Naive thymus-derived CD8-positive, alpha-beta T cell (primary cell): ENCODE measurements at regions not wholly inside any gene's neighbourhood (a gene's known extent, or its start where the extent isn't known, plus 50 kb on each side); places are given as distances from the start of the nearest gene placed in this dataset.

ENCODE experiments used
- ATAC-seq, 2 donors: fragments of 150-1000 bp; cut with Tn5 transposase in 1 of 2; sonication (Bioruptor Pico), chemical (Tn5 transposase) in 1 of 2; 1 replicate in 1 of 2; 2 replicates in 1 of 2; pipeline ENCODE4 v1.10.0; 2021; ENCODE audit warnings: mild to moderate bottlenecking in 2 of 2, moderate library complexity in 2 of 2
- POLR2A ChIA-PET: fragments of 350-600 bp; sonication (Branson Sonifier 250); formaldehyde crosslinking; loops from one replicate; lab custom pipeline; 2021; ENCODE audit warnings: antibody characterized with exemption; lab: Charles Lee
- DNase-seq, 10 donors: peaks; one replicate each; pipeline versions ENCODE4 v3.0.0 to v3.0.0-alpha.2; 2020 to 2022
- H3K27ac Mint-ChIP-seq, 10 donors: one replicate each; pipeline ENCODE4 v1.8.0; 2020 to 2022; ENCODE audit warnings: mild to moderate bottlenecking in 10 of 10, mixed read lengths in 10 of 10, moderate library complexity in 4 of 10, inconsistent platforms in 1 of 10
- H3K27me3 Mint-ChIP-seq, 5 donors: one replicate each; pipeline ENCODE4 v1.8.0; 2021 to 2022; ENCODE audit warnings: mixed read lengths in 5 of 5
- H3K36me3 Mint-ChIP-seq, 3 donors: one replicate each; pipeline ENCODE4 v1.8.0; 2020 to 2022; ENCODE audit warnings: mixed read lengths in 3 of 3, mild to moderate bottlenecking in 2 of 3, inconsistent platforms in 1 of 3
- H3K4me1 Mint-ChIP-seq, 4 donors: one replicate each; pipeline ENCODE4 v1.8.0; 2021 to 2022; ENCODE audit warnings: mixed read lengths in 4 of 4
- H3K4me3 Mint-ChIP-seq, 10 donors: one replicate each; pipeline ENCODE4 v1.8.0; 2020 to 2022; ENCODE audit warnings: mild to moderate bottlenecking in 10 of 10, mixed read lengths in 10 of 10, moderate library complexity in 6 of 10, inconsistent platforms in 1 of 10
- H3K9me3 Mint-ChIP-seq, 9 donors: one replicate each; pipeline ENCODE4 v1.8.0; 2020 to 2022; ENCODE audit warnings: mixed read lengths in 9 of 9, mild to moderate bottlenecking in 3 of 9, inconsistent platforms in 1 of 9, moderate library complexity in 1 of 9

DNA sequence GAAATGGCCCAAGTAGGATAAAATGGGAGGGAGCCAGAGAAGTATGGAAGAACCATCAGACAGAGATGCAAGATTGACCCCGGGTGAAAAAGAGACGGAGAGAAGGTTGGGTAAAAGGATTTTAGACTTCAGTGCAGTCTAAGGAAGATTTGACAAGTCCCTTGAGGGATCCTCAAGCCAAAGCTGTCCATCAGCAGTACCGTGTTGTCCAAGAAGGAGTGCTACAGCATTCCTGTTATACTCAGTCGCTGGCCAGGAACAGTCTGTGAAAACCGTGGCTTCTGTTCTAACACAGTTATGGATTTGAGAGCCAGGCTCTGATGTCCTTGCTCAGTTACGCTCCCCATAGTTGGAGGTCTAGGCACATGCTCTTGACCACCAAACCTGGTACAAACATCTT, 383.9 kb upstream of the DAB2 start:
- DNase-seq (no peak), ATAC-seq (no peak)
- Mint-ChIP-seq H3K36me3 (no peaks in the 10 kb centered on the region), H3K9me3 (no peaks in the 10 kb centered on the region), H3K4me1 (no peaks in the 10 kb centered on the region), H3K27me3 (peaks cover 0 to 7% (median 4%) of the 10 kb centered on the region in 5 donors), H3K4me3 (no peak overlapping the region), H3K27ac (no peak overlapping the region)
- POLR2A ChIA-PET = no interaction called here

DNA sequence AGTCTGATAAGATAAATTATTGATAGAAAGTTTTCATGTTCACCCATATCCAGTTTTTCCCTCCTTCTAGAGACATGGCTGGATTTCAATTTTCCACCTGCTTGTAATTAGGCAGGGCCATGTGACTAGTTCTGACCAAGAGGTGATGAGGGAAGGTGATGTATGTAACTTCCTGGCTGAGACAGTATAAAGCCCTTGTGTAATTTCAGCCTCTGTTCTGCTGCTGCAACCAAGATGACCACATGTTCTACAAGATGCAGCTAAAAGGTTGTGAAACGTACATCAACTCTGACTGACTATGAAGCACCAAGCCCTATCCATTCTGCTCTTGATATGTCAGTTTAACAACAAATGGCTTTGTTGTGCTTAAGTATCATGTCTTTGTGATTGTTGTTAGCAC, 376.5 kb upstream of the DAB2 start:
- no peaks in the 10 kb centered on the region for H3K27me3 Mint-ChIP-seq
- no peaks in the 10 kb centered on the region for H3K4me1 Mint-ChIP-seq
- no peak overlapping the region for H3K27ac Mint-ChIP-seq

DNA sequence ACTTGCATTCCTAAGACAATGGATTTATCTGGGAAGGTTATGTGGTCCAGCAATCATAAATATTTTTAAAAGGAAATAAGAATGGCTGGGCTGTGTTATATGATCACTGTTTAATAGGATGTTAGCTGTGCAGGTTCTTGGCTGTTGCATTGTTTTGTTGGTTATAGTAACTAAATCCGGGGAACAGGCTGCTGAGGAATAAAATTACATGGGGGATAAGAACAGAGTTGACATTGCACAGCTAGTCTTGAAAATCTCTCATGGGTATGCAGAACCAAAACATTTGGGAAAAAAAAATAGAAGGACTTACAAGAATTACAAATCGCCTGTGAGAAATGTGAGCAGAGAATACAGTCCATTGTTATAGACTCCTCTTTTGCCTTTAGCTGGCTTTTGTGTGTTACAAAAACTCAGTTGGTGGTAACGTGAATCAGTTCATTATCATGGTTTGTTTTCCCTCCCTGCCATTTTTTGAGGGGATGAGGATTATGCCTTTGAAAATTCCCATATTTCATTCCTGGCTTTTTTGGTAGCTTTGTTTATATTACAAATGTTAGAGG, 375.3 kb upstream of the DAB2 start:
- no peaks in the 10 kb centered on the region for H3K4me1 Mint-ChIP-seq
- no peak overlapping the region for H3K4me3 Mint-ChIP-seq

More for the DNA sequence above, 376.5 kb upstream of the DAB2 start:
- Mint-ChIP-seq H3K9me3 (no peaks in the 10 kb centered on the region), H3K4me3 (no peak overlapping the region), H3K36me3 (no peaks in the 10 kb centered on the region)
- ATAC-seq (no peak), DNase-seq (no peak)
- POLR2A ChIA-PET = no interaction called here

DNA sequence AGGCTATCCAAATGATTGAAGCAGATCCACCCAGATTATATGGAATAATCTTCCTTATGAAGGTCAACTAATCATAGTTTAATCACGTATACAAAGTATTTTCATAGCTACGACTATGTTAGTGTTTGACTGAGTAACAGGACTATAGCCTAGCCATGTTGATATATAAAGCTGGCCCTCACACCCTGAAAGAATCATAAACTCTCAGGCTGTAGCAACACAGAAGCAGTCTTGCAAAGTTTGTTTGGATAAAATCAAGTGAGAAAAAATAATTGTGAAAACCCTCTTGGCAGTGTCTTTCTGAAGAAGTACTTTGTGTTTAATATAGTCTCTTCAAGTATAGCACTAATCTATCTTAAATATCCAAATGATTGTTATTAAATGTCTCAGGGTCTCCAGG, 374.5 kb upstream of the DAB2 start:
- Mint-ChIP-seq H3K27ac (no peak overlapping the region), H3K27me3 (no peaks in the 10 kb centered on the region), H3K9me3 (no peaks in the 10 kb centered on the region), H3K4me1 (no peaks in the 10 kb centered on the region), H3K36me3 (no peaks in the 10 kb centered on the region), H3K4me3 (no peak overlapping the region)
- DNase-seq (no peak), ATAC-seq (no peak)
- POLR2A ChIA-PET = no interaction called here

More for the DNA sequence above, 375.3 kb upstream of the DAB2 start:
- ATAC-seq = no peak
- Mint-ChIP-seq H3K9me3 (no peaks in the 10 kb centered on the region), H3K36me3 (no peaks in the 10 kb centered on the region), H3K27me3 (no peaks in the 10 kb centered on the region), H3K27ac (no peak overlapping the region)
- DNase-seq = no peak
- POLR2A ChIA-PET = no interaction called here

DNA sequence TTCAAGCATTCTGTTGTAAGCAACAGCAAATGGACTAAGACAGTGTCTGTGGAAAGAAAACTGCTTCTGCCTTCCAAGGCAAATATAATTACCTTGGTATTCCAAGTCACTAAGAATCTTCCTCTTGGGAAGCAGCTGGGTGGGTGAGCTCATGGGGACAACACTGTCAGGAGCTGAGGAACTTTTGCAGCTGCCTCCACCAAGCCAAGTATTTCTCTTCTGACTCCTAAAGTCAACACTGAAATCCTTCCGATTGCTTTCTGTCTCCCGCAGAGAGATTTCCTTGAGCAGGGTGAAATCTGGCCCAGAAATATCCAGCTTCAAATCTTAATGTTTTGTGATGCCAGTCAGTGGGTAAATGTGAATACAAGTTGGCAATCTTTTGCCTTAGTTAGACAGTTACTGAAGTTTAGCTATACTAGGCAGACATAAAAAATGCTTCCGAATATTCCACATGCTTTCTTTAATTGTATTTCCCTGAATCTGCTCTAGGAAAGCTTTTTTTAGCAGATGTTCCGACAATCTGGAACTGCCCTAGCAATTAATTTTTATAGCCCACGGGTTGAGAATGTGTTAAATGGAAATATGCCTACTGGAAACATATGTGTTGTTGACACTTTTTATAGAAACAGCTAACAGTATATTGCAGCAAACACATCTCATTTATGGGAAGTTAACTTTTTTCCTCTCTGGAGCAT, 369.9 kb upstream of the DAB2 start:
- Mint-ChIP-seq H3K4me1 (no peaks in the 10 kb centered on the region), H3K4me3 (no peak overlapping the region), H3K9me3 (peaks cover 0 to 6% (median 0%) of the 10 kb centered on the region in 9 donors), H3K36me3 (no peaks in the 10 kb centered on the region), H3K27me3 (no peaks in the 10 kb centered on the region), H3K27ac (no peak overlapping the region)
- ATAC-seq (no peak), DNase-seq (no peak)
- POLR2A ChIA-PET = no interaction called here

DNA sequence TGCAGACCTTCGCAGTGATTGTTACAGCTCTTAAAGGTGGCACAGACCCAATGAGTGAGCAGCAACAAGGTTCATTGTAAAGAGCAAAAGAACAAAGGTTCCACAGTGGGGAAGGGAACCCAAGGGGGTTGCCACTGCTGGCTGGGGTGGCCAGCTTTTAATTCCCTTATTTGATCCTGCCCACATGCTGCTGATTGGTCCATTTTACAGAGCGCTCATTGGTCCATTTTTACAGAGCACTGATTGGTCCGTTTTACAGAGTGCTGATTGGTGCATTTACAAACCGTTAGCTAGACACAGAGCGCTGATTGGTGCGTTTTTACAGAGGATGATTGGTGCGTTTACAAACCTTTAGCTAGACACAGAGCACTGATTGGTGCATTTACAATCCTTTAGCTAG, 360.6 kb upstream of the DAB2 start:
- H3K4me1 Mint-ChIP-seq = no peaks in the 10 kb centered on the region
- H3K9me3 Mint-ChIP-seq = peaks cover 0 to 12% (median 5%) of the 10 kb centered on the region in 9 donors
- H3K27me3 Mint-ChIP-seq = peaks cover 0 to 10% (median 3%) of the 10 kb centered on the region in 5 donors
- H3K36me3 Mint-ChIP-seq = peaks cover 0 to 7% (median 0%) of the 10 kb centered on the region in 3 donors
- H3K27ac Mint-ChIP-seq = no peak overlapping the region
- no peak for ATAC-seq
- H3K4me3 Mint-ChIP-seq = no peak overlapping the region
- POLR2A ChIA-PET = no interaction called here
- DNase-seq = no peak

DNA sequence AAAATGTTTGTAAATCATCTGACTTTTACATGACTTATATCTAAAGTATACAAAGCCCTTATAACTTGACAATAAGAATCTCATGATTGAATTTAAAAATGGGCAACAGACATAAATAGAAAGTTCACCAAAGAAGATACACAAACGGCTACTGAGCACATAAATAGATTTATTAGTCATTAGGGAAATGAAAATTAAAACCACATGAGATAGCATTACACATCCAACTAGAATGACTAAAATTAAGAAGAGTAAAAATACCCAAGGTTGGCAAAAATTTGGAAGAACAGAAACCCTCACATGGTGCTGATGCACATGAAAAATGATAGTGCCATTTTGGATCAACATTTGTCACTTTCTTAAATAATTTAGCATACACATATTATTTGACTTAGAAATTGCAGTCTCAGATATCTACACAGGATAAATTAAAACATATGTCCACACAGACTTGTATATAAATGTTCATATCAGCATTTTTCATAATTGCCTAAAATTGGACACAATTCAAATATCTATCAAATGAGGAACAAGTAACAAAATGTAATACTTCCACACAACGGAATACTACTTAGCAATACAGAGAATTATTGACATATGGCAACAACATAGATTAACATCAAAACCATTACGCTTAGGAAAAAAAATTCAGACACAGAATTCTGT, 359.1 kb upstream of the DAB2 start:
- peaks cover 0 to 12% (median 5%) of the 10 kb centered on the region in 9 donors for H3K9me3 Mint-ChIP-seq
- DNase-seq = no peak
- H3K4me3 Mint-ChIP-seq = no peak overlapping the region
- H3K27ac Mint-ChIP-seq = no peak overlapping the region
- H3K36me3 Mint-ChIP-seq = peaks cover 0 to 7% (median 0%) of the 10 kb centered on the region in 3 donors
- ATAC-seq = no peak
- no peaks in the 10 kb centered on the region for H3K4me1 Mint-ChIP-seq
- H3K27me3 Mint-ChIP-seq = peaks cover 1 to 17% (median 9%) of the 10 kb centered on the region in 5 donors
- POLR2A ChIA-PET = no interaction called here

DNA sequence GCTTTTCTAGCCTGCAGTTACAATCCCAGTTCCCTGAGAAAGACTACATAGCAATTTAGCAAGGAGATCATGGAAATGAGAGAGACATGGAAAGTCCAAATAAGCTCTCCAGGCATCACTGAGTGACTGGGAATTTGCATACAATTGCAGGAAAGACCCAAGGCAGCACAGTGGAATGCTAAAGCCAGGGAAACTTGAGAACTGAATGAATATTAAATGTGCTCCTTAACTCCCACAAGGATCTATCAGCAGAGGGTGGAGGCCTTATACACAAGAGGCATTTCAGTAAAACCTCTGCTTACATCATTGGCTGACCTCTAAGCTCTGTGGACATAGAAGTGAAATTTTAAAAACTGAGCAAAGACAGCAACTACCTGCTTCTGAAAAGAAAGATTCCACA, 355.6 kb upstream of the DAB2 start:
- no peak for DNase-seq
- ATAC-seq = no peak
- H3K4me3 Mint-ChIP-seq = no peak overlapping the region
- peaks cover 0 to 1% (median 0%) of the 10 kb centered on the region in 9 donors for H3K9me3 Mint-ChIP-seq
- POLR2A ChIA-PET = no interaction called here
- H3K27ac Mint-ChIP-seq = no peak overlapping the region
- H3K27me3 Mint-ChIP-seq = peaks cover 5 to 10% (median 10%) of the 10 kb centered on the region in 5 donors
- no peaks in the 10 kb centered on the region for H3K4me1 Mint-ChIP-seq
- no peaks in the 10 kb centered on the region for H3K36me3 Mint-ChIP-seq

DNA sequence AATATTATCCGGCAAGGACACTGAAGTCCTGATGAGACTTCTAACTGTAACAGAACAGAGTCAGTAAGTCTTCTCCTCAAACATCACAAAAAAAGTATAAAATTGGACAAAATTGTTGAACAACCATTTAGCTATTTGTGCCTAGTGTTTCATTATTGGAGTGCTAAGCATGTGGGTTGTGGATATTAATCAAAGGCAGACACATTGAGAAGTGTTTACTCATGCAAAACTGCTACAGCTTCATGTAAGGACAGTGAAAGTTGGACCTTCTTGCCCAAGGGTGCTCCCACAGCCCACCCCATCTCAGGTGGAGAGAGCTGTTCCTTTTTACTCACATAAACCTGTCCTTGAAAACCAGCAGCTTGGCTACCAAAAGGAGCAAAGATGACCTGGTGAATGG, 355.1 kb upstream of the DAB2 start:
- no peak for DNase-seq
- H3K27ac Mint-ChIP-seq = no peak overlapping the region

DNA sequence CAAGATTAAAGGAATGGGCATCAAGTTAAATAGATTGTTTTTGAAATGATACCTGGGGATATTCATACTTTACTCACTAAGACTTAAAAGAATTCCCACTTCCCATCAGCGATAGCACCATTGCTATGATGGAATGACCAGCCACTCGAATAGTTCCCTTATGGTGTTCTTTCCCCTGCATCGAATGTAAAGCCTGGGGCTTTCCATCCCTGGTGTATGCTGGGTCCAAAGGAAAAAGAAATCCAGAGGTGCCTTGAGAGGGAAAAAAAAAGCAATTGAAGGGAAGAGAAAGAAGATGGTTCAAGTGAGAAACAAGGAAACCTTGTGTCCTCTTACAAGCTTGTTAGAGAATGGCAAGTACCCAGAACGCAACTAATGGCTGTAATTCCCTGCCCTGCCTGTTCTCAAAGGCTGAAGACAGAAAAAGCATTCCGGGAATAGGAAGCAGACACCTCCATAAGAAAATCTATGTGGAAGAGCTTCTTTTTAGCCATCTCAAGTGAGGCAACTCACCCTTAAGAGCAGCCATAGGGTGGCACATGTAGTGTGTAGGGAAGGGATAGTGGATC, 351.1 kb upstream of the DAB2 start:
- Mint-ChIP-seq H3K36me3 (no peaks in the 10 kb centered on the region), H3K9me3 (peaks cover 0 to 1% (median 0%) of the 10 kb centered on the region in 9 donors), H3K27me3 (peaks cover 9 to 26% (median 15%) of the 10 kb centered on the region in 5 donors), H3K4me1 (no peaks in the 10 kb centered on the region), H3K4me3 (no peak overlapping the region), H3K27ac (no peak overlapping the region)
- ATAC-seq (no peak), DNase-seq (no peak)
- POLR2A ChIA-PET = no interaction called here

More for the DNA sequence above, 355.1 kb upstream of the DAB2 start:
- H3K27me3 Mint-ChIP-seq = peaks cover 5 to 10% (median 10%) of the 10 kb centered on the region in 5 donors
- H3K36me3 Mint-ChIP-seq = no peaks in the 10 kb centered on the region
- ATAC-seq = no peak
- POLR2A ChIA-PET = no interaction called here
- H3K4me1 Mint-ChIP-seq = no peaks in the 10 kb centered on the region
- H3K4me3 Mint-ChIP-seq = no peak overlapping the region
- H3K9me3 Mint-ChIP-seq = peaks cover 0 to 1% (median 0%) of the 10 kb centered on the region in 9 donors

DNA sequence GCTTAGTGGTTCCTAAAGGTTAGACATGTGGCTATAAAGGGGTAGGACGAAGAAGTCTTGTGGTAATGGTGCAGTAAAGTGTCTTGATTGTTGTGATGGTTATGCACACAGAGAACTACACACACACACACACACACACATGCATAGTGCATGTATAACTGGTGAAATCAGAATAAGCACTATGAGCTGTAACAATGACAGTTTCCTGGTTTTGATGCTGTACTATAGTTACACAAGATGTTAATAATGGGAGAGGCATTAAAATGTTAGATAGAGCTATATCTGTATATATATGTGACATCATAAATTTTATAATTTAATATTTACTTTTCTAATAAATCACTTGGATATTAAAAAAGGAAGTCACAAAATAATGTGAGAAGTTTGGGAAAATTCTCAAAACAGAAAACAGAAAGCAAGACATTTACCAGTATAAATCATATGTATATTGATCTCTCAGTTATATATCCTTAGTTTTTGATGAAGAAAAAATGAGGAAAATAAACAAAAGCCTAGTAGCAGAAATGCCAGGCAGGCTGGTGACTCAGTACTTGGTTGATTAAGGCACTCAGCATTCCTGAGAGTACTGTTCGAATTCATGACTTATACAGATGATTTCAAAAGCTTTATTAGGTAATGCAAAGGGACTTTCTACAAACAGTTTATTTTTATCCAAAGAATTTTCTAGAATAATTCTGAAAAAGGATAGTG, 350.5 kb upstream of the DAB2 start:
- H3K36me3 Mint-ChIP-seq = no peaks in the 10 kb centered on the region
- peaks cover 0 to 1% (median 0%) of the 10 kb centered on the region in 9 donors for H3K9me3 Mint-ChIP-seq
- no peak for DNase-seq
- peaks cover 9 to 29% (median 18%) of the 10 kb centered on the region in 5 donors for H3K27me3 Mint-ChIP-seq
- no peak overlapping the region for H3K4me3 Mint-ChIP-seq
- no peak overlapping the region for H3K27ac Mint-ChIP-seq
- H3K4me1 Mint-ChIP-seq = no peaks in the 10 kb centered on the region
- POLR2A ChIA-PET = no interaction called here
- ATAC-seq = no peak

DNA sequence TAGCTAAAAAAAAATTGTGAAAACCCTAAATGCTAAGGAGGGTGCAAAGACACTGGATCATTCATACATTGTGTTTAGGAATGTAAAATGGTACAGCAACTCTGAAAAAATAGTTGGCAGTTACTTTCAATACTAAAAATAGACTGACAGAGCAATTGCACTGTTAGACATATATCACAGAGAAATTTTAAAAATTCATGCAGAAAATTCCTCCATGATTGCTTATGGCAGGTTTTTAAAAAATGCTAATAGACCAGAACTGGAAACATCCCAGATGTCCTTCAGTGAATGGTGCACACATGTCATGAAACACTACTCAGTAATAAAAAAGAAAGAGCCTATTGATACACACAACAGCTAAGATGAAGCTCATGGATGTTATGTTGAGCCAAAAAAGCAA, 349.8 kb upstream of the DAB2 start:
- ATAC-seq (no peak), DNase-seq (no peak)
- Mint-ChIP-seq H3K9me3 (peaks cover 0 to 1% (median 0%) of the 10 kb centered on the region in 9 donors), H3K27me3 (peaks cover 9 to 28% (median 14%) of the 10 kb centered on the region in 5 donors), H3K4me3 (no peak overlapping the region), H3K27ac (no peak overlapping the region), H3K4me1 (no peaks in the 10 kb centered on the region), H3K36me3 (no peaks in the 10 kb centered on the region)
- POLR2A ChIA-PET = no interaction called here
